HG03025 (cell line): ENCODE measurements at regions not wholly inside any gene's neighbourhood (a gene's known extent, or its start where the extent isn't known, plus 50 kb on each side); places are given as distances from the start of the nearest gene placed in this dataset.

ENCODE experiments used
- ATAC-seq: cut with Tn5 transposase; IDR thresholded peaks from one replicate; pipeline ENCODE4 v1.9.1; 2021; ENCODE audit warnings: mild to moderate bottlenecking, moderate library complexity; ENCODE audit not compliant: unreplicated experiment, low FRiP score

DNA sequence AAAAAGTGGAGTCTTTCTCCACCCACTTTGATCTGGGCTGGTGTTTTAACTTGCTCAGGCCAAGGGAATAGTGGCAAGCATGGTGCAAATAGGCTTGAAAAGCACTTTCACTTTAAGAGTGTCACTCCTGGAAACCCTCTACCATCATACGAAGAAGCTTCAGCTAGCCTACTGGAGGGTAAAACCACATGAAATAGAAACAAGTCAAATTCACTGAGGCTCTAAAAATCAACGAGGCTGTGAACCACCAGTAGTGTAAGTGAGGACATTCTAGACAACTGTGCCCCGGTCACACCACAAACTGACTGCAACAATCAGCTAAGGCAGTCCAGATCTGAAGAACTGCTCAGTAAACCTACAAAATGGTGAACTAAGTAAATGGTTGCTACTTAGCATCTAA is 2366.3 kb upstream of the C9orf72 start:
- no peak for ATAC-seq

DNA sequence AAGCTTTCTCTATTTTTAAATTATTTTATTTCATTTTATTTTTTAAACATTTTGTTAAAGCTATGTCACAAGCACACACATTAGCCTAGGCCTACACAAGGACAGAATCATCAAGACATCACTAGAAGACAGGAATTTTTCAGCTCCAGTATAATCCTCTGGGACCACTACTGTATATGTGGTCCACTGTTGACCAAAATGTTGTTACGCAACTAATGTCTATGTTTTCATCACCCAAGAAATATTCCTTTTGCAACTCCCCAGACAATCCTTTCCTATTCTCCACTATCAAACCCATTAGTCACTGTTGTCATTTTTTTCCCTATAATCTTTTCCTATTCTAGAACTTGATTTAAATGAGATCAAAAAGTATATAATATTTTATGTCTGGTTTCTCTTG is 2371.7 kb upstream of the C9orf72 start:
- no peak for ATAC-seq

DNA sequence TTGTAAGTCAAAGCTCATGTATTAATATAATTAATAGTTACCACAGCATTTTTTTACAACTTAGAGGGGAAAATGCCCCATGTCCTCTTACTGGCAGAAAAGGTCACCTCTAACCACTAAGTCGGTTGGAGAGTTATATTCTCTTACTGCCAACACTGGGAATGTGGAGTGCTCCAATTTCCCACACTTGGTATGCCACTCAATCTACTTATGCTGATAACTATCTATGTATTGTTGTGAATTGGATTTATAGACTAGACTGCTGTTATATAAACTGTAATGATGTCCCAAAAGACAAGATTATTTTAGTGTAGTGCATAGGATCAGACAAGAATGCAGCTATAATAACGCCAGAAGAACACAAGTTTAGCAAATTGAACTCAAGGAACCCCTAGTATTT is 2385.2 kb upstream of the C9orf72 start:
- ATAC-seq: no peak

DNA sequence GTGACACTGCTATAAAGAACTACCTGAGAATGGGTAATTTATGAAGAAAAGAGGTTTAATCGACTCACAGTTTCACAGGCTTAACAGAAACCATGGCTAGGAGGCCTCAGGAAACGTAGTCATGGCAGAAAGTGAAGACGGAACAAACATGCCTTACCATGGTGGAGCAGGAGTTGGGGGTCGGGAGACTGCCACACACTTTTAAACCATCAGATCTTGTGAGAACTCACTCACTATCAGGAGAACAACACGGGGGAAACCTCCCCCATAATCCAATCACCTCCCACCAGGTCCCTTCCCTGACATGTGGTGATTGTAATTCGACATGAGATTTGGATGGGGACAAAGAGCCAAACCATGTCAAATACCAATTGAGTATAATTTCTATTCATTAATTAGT is 2392.6 kb upstream of the C9orf72 start:
- ATAC-seq: no peak

GRCh38 chr9:29966247-29966646 is 2393.0 kb upstream of the C9orf72 start:
- ATAC-seq: no peak

GRCh38 chr9:29968831-29969230 is 2395.6 kb upstream of the C9orf72 start:
- no peak for ATAC-seq

GRCh38 chr9:29969408-29969807 is 2396.1 kb upstream of the C9orf72 start:
- no peak for ATAC-seq

GRCh38 chr9:29969856-29970647 is 2396.8 kb upstream of the C9orf72 start:
- ATAC-seq: no peak

DNA sequence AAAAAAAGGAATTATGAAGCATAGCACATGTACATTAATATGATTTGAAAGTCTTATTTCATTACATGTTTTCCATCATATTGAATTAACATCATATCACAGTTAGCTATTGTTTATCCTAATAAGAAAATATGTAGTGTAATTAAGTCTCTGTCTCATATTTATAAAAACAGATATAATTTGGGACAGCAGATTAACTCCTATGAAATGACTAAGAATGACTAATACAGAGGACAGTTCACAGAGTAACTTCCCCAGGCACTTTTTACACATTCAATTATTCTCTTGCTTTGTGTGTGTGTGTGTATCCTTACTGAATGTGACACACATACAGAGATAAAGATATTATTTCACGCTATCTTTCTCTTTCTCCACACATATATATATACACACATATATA is 2400.9 kb upstream of the C9orf72 start:
- no peak for ATAC-seq

- ATAC-seq: no peak
These were observed 2403.7 kb upstream of the C9orf72 start for GRCh38 chr9:29976981-29977380.

DNA sequence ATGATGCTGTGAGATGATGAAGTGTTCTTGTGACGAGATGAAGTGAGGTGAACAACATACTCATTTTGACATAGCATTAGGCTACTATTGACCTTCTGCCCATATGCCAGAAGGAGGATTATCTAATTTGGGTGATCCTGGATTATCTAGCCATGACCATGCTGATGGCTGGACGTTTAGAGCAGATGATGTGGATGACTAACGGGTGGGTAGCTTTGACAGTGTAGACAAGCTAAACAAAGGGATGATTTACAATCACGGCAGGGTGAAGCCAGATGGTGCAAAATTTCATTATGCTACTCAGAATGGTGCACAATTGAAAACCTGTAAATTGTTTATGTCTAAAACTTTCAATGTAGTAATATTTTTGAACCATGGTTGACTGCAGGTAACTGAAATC is 2403.4 kb upstream of the ACO1 start:
- ATAC-seq: no peak

DNA sequence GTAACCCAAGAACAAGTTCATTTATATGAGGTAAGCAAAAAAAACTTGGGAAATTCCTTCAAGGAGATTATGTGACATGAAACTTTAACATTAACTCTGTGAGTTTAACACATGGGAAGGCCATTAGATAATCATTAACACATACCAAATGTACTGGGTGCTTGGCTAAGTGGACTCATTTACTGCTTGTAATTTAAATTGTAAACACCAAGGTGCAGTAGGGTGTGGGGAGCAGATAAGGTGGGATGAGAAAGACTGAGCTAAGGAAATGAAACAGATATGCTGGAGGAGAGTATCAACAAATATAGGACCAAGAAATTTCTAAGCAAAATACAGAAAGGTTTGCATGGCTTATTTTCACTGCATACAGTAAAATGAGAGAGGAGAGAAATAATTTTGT is 2384.8 kb upstream of the ACO1 start:
- ATAC-seq: no peak

- ATAC-seq: no peak
These were observed 2373.8 kb upstream of the ACO1 start for GRCh38 chr9:30010691-30011090.

GRCh38 chr9:30012622-30013021 is 2371.8 kb upstream of the ACO1 start:
- no peak for ATAC-seq

DNA sequence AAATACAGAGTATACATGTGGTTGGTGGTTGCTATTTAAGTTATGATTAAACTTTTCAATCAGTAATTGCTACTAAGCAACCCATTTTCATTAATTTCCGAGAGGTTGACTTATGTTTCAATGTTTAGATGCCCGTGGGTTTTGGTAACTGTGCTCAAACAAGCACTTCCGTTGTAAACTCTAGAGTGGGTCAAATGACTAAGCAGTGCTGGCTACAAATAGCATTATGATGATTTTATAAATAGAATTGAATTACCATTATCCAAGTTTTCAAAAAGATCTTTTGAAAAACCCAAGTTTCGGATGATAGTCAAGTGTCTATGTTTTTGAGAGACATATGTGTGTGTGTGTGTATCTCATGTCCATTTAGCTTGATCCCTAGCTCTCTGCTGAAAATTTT is 2369.4 kb upstream of the ACO1 start:
- ATAC-seq: no peak

- ATAC-seq: no peak
These were observed 2364.3 kb upstream of the ACO1 start for GRCh38 chr9:30020161-30020560.

DNA sequence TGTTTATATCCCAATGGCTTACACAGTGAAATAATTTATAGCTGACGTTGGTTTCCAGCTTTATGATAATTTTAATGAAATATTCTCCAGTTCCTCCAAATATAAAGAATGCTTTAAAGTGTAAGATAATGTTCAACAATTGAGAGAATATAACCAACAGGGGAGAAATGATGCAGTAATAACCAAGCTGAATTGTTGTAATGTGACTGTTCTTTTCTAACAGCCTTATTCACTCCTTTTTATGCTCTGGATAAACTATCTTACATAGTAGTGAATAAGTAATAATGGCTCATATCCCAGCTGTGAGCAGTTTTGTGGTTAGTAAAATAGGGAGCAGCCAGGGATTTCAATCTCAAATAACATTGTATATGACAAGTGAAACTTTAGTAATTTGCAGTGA is 2348.7 kb upstream of the ACO1 start:
- no peak for ATAC-seq

DNA sequence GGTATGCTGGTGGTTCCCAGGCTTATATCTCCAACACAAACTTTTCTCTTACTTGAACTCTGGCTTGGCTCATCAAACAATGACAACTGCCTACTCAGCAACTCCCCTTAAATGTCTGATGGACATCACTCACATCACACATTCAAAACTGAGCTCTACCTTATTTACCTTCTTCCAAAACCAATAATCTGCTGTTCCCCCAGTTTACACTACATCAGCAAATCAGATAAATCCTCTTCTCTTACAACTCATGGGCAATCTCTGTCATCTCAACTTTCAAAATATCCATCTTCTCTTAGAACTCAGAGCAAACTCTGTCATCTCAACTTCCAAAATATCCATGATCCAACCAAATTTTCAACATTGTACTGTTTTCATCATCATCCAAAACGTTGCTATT is 2347.9 kb upstream of the ACO1 start:
- ATAC-seq: no peak

- no peak for ATAC-seq
These were observed 2344.7 kb upstream of the ACO1 start for GRCh38 chr9:30039712-30040111.

DNA sequence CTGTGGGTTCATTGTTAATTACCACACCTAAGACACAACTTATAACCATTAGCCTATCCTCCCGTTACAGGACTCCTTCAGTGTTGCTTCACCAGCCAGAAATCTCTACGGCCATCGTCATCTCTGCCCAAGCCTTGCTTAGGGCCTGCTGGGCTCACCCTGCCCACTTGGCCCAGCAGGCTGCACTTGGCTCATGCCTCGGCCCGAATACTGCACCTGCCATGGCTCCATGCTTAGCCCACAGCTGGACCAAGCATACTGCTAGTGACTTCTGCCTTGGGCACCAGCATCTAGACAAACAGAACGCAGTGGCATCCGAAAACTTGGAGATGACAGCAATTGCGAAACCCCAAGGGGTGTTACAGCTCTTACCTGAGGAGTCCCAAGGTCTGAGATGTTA is 2336.0 kb upstream of the ACO1 start:
- no peak for ATAC-seq

DNA sequence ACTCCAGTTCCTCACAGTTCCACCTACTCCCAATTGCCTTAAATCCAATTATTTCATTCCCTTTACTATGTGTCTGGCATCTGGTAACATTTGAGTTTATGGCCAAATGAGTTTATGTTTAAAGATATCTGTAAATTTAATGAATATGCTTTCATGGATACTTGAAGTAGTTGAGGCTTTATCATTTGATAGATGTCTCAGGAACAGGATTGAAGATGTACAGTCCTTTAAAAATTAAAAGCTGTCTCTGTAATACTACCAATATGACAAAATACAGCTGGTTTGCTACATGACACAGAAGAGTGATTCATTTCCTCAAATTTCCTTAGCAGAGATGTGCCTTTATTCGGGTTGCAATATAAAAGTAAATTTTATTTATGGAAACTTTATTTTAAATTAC is 2326.0 kb upstream of the ACO1 start:
- ATAC-seq: no peak

GRCh38 chr9:30060976-30061375 is 2323.5 kb upstream of the ACO1 start:
- ATAC-seq: no peak

DNA sequence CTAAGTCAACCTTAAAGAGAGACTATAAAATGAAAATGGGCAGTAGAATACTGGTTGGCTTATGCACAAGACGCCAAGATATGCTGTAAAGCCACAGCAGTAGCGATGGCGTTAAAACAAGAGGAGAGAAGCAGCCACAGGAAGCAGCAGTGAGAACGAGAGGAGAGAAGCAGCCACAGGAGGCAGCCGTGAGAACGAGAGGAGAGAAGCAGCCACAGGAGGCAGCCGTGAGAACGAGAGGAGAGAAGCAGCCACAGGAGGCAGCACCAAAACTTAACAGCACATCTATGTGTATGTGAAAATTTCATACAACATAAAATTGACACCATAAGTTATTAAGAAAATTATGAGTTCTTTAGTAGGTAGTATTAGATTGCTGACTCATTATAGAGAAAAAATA is 2318.6 kb upstream of the ACO1 start:
- ATAC-seq: no peak
